ENCODE measurements at regions not wholly inside any gene's neighbourhood (a gene's known extent, or its start where the extent isn't known, plus 50 kb on each side); places are given as distances from the start of the nearest gene placed in this dataset.

GRCh38 chr6:66623050-66623449 is 916.0 kb upstream of the EYS start:
- CTCF ChIA-PET = no interaction called here
- Mint-ChIP-seq H3K4me1 (ENCODE audit: low read depth, unreplicated experiment) (no peaks in the 10 kb centered on the region), H3K27ac (ENCODE audit: unreplicated experiment) (no peak overlapping the region), H3K27me3 (ENCODE audit: unreplicated experiment) (no peaks in the 10 kb centered on the region), H3K36me3 (ENCODE audit: insufficient read depth, unreplicated experiment) (no peaks in the 10 kb centered on the region), H3K9me3 (ENCODE audit: low read depth, unreplicated experiment) (peaks cover 7% of the 10 kb centered on the region), H3K4me3 (ENCODE audit: low read depth, unreplicated experiment) (no peak overlapping the region)
- intact Hi-C loops (cut with micrococcal nuclease; ENCODE audit: unreplicated experiment) = no loop called here
- no peak for DNase-seq
- TF ChIP-seq CTCF (IDR thresholded peaks at IDR 0.05; ENCODE audit: unreplicated experiment) = no peak
- BruUV-seq (replicated peaks) = no TSS peak

GRCh38 chr6:66605971-66606370 is 898.9 kb upstream of the EYS start:
- Mint-ChIP-seq H3K36me3 (ENCODE audit: insufficient read depth, unreplicated experiment) (no peaks in the 10 kb centered on the region), H3K27ac (ENCODE audit: unreplicated experiment) (no peak overlapping the region), H3K4me3 (ENCODE audit: low read depth, unreplicated experiment) (no peak overlapping the region), H3K27me3 (ENCODE audit: unreplicated experiment) (no peaks in the 10 kb centered on the region), H3K4me1 (ENCODE audit: low read depth, unreplicated experiment) (no peaks in the 10 kb centered on the region), H3K9me3 (ENCODE audit: low read depth, unreplicated experiment) (peaks cover 10% of the 10 kb centered on the region)
- CTCF ChIA-PET = no interaction called here
- DNase-seq = no peak
- BruUV-seq (replicated peaks) = no TSS peak
- TF ChIP-seq CTCF (IDR thresholded peaks at IDR 0.05; ENCODE audit: unreplicated experiment) = no peak
- intact Hi-C loops (cut with micrococcal nuclease; ENCODE audit: unreplicated experiment) = no loop called here

GRCh38 chr6:66605011-66605410 is 898.0 kb upstream of the EYS start:
- Mint-ChIP-seq H3K27ac (ENCODE audit: unreplicated experiment) (no peak overlapping the region), H3K4me3 (ENCODE audit: low read depth, unreplicated experiment) (no peak overlapping the region), H3K27me3 (ENCODE audit: unreplicated experiment) (no peaks in the 10 kb centered on the region), H3K36me3 (ENCODE audit: insufficient read depth, unreplicated experiment) (no peaks in the 10 kb centered on the region), H3K4me1 (ENCODE audit: low read depth, unreplicated experiment) (no peaks in the 10 kb centered on the region), H3K9me3 (ENCODE audit: low read depth, unreplicated experiment) (peaks cover 14% of the 10 kb centered on the region)
- TF ChIP-seq CTCF (IDR thresholded peaks at IDR 0.05; ENCODE audit: unreplicated experiment) = no peak
- intact Hi-C loops (cut with micrococcal nuclease; ENCODE audit: unreplicated experiment) = no loop called here
- no TSS peak for BruUV-seq (replicated peaks)
- no peak for DNase-seq
- CTCF ChIA-PET = no interaction called here

- H3K9me3 Mint-ChIP-seq (ENCODE audit: low read depth, unreplicated experiment) = peaks cover 12% of the 10 kb centered on the region
- TF ChIP-seq CTCF (IDR thresholded peaks at IDR 0.05; ENCODE audit: unreplicated experiment) = no peak
- intact Hi-C loops (cut with micrococcal nuclease; ENCODE audit: unreplicated experiment) = no loop called here
- H3K4me3 Mint-ChIP-seq (ENCODE audit: low read depth, unreplicated experiment) = no peak overlapping the region
- no TSS peak for BruUV-seq (replicated peaks)
- H3K4me1 Mint-ChIP-seq (ENCODE audit: low read depth, unreplicated experiment) = no peaks in the 10 kb centered on the region
- CTCF ChIA-PET = no interaction called here
- H3K27me3 Mint-ChIP-seq (ENCODE audit: unreplicated experiment) = no peaks in the 10 kb centered on the region
- no peaks in the 10 kb centered on the region for H3K36me3 Mint-ChIP-seq (ENCODE audit: insufficient read depth, unreplicated experiment)
- DNase-seq = no peak
- H3K27ac Mint-ChIP-seq (ENCODE audit: unreplicated experiment) = no peak overlapping the region
These were observed 892.5 kb upstream of the EYS start for GRCh38 chr6:66599541-66599940.

- Mint-ChIP-seq H3K27me3 (ENCODE audit: unreplicated experiment) (no peaks in the 10 kb centered on the region), H3K9me3 (ENCODE audit: low read depth, unreplicated experiment) (peaks cover 5% of the 10 kb centered on the region), H3K27ac (ENCODE audit: unreplicated experiment) (no peak overlapping the region), H3K4me3 (ENCODE audit: low read depth, unreplicated experiment) (no peak overlapping the region), H3K4me1 (ENCODE audit: low read depth, unreplicated experiment) (no peaks in the 10 kb centered on the region), H3K36me3 (ENCODE audit: insufficient read depth, unreplicated experiment) (no peaks in the 10 kb centered on the region)
- TF ChIP-seq CTCF (IDR thresholded peaks at IDR 0.05; ENCODE audit: unreplicated experiment) = no peak
- intact Hi-C loops (cut with micrococcal nuclease; ENCODE audit: unreplicated experiment) = no loop called here
- no TSS peak for BruUV-seq (replicated peaks)
- no peak for DNase-seq
- CTCF ChIA-PET = no interaction called here
These were observed 871.3 kb upstream of the EYS start for GRCh38 chr6:66578362-66578761.

All from Calu3 (cell line).